ENCODE measurements at regions not wholly inside any gene's neighbourhood (a gene's known extent, or its start where the extent isn't known, plus 50 kb on each side); places are given as distances from the start of the nearest gene placed in this dataset.

DNA sequence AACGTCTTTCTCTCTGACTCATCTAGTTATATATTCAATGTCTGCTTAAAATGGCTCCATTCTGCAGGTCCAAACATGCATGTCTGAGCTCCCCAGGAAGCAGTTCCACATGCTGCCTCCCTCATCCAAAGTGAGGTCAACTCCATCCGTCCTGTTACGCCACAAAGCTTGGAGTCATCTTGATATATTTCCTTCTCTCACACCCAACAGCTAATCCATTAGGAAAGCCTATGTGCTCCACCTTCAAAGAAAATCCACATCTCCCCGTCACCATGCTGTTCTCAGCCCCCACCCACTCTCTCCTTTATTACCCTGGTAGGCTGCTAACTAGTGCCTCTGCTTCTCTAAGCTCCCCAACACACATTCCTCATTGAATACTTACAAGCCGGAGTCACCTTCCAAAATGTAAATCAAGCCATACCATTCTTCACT lies 130.2 kb upstream of the SYNDIG1 start:
- Mint-ChIP-seq H3K4me3 (no peak overlapping the region), H3K4me1 (ENCODE audit: low read depth) (no peaks in the 10 kb centered on the region), H3K36me3 (ENCODE audit: low read depth) (no peaks in the 10 kb centered on the region), H3K27ac (no peak overlapping the region), H3K27me3 (no peaks in the 10 kb centered on the region), H3K9me3 (no peaks in the 10 kb centered on the region)
- intact Hi-C loops (cut with micrococcal nuclease): no loop called here

DNA sequence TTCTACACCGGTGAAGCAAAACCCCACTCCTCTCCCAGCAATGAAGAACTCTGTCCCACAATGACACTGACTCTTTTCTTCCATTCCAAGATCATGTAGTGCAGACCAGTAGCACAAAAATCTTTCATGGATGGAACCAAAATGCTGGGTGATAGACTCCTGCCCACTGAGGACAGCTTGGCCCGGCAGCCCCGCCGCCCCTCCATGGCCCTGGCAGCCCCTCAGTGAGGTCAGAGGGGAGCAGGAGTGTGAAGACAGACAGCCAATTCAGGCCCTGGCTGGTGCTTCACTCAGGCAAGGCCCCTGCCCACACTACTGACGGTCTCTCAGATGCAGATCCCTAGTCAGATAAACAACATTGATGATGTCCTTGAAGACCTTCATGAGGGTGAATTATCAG lies 131.9 kb upstream of the SYNDIG1 start:
- Mint-ChIP-seq H3K4me1 (ENCODE audit: low read depth) (no peaks in the 10 kb centered on the region), H3K4me3 (no peak overlapping the region), H3K27me3 (no peaks in the 10 kb centered on the region), H3K36me3 (ENCODE audit: low read depth) (no peaks in the 10 kb centered on the region), H3K9me3 (no peaks in the 10 kb centered on the region), H3K27ac (no peak overlapping the region)
- intact Hi-C loops (cut with micrococcal nuclease): no loop called here

- Mint-ChIP-seq H3K27ac (no peak overlapping the region), H3K4me1 (ENCODE audit: low read depth) (no peaks in the 10 kb centered on the region), H3K27me3 (no peaks in the 10 kb centered on the region), H3K9me3 (no peaks in the 10 kb centered on the region), H3K36me3 (ENCODE audit: low read depth) (no peaks in the 10 kb centered on the region), H3K4me3 (no peak overlapping the region)
- intact Hi-C loops (cut with micrococcal nuclease): no loop called here
These were observed 132.4 kb upstream of the SYNDIG1 start for GRCh38 chr20:24337069-24337468.

- H3K4me1 Mint-ChIP-seq (ENCODE audit: low read depth): no peaks in the 10 kb centered on the region
- H3K4me3 Mint-ChIP-seq: no peak overlapping the region
- intact Hi-C loops (cut with micrococcal nuclease): no loop called here
- H3K9me3 Mint-ChIP-seq: no peaks in the 10 kb centered on the region
- no peaks in the 10 kb centered on the region for H3K27me3 Mint-ChIP-seq
- H3K36me3 Mint-ChIP-seq (ENCODE audit: low read depth): no peaks in the 10 kb centered on the region
- H3K27ac Mint-ChIP-seq: no peak overlapping the region
These were observed 134.6 kb upstream of the SYNDIG1 start for GRCh38 chr20:24334830-24335229.

- no peaks in the 10 kb centered on the region for H3K27me3 Mint-ChIP-seq
- no peak overlapping the region for H3K27ac Mint-ChIP-seq
- no peak overlapping the region for H3K4me3 Mint-ChIP-seq
- no peaks in the 10 kb centered on the region for H3K4me1 Mint-ChIP-seq (ENCODE audit: low read depth)
- intact Hi-C loops (cut with micrococcal nuclease): no loop called here
- H3K9me3 Mint-ChIP-seq: no peaks in the 10 kb centered on the region
- H3K36me3 Mint-ChIP-seq (ENCODE audit: low read depth): no peaks in the 10 kb centered on the region
These were observed 136.5 kb upstream of the SYNDIG1 start for GRCh38 chr20:24332956-24333355.

GRCh38 chr20:24331939-24332338 lies 137.5 kb upstream of the SYNDIG1 start:
- Mint-ChIP-seq H3K27ac (no peak overlapping the region), H3K4me1 (ENCODE audit: low read depth) (no peaks in the 10 kb centered on the region), H3K4me3 (no peak overlapping the region), H3K27me3 (no peaks in the 10 kb centered on the region), H3K36me3 (ENCODE audit: low read depth) (no peaks in the 10 kb centered on the region), H3K9me3 (no peaks in the 10 kb centered on the region)
- intact Hi-C loops (cut with micrococcal nuclease): no loop called here

- intact Hi-C loops (cut with micrococcal nuclease): no loop called here
- H3K27ac Mint-ChIP-seq: no peak overlapping the region
- H3K27me3 Mint-ChIP-seq: no peaks in the 10 kb centered on the region
- H3K4me3 Mint-ChIP-seq: no peak overlapping the region
- H3K4me1 Mint-ChIP-seq (ENCODE audit: low read depth): no peaks in the 10 kb centered on the region
- no peaks in the 10 kb centered on the region for H3K9me3 Mint-ChIP-seq
- no peaks in the 10 kb centered on the region for H3K36me3 Mint-ChIP-seq (ENCODE audit: low read depth)
These were observed 140.5 kb upstream of the SYNDIG1 start for GRCh38 chr20:24328901-24329300.

GRCh38 chr20:24321973-24322372 lies 147.5 kb upstream of the SYNDIG1 start:
- H3K27ac Mint-ChIP-seq: no peak overlapping the region
- peaks cover 7% of the 10 kb centered on the region for H3K4me1 Mint-ChIP-seq (ENCODE audit: low read depth)
- H3K4me3 Mint-ChIP-seq: no peak overlapping the region
- H3K27me3 Mint-ChIP-seq: no peaks in the 10 kb centered on the region
- H3K36me3 Mint-ChIP-seq (ENCODE audit: low read depth): no peaks in the 10 kb centered on the region
- no peaks in the 10 kb centered on the region for H3K9me3 Mint-ChIP-seq
- intact Hi-C loops (cut with micrococcal nuclease): no loop called here

- Mint-ChIP-seq H3K27ac (no peak overlapping the region), H3K9me3 (no peaks in the 10 kb centered on the region), H3K4me3 (no peak overlapping the region), H3K36me3 (ENCODE audit: low read depth) (no peaks in the 10 kb centered on the region), H3K4me1 (ENCODE audit: low read depth) (peaks cover 7% of the 10 kb centered on the region), H3K27me3 (no peaks in the 10 kb centered on the region)
- intact Hi-C loops (cut with micrococcal nuclease): no loop called here
These were observed 150.7 kb upstream of the SYNDIG1 start for GRCh38 chr20:24318569-24319352.

DNA sequence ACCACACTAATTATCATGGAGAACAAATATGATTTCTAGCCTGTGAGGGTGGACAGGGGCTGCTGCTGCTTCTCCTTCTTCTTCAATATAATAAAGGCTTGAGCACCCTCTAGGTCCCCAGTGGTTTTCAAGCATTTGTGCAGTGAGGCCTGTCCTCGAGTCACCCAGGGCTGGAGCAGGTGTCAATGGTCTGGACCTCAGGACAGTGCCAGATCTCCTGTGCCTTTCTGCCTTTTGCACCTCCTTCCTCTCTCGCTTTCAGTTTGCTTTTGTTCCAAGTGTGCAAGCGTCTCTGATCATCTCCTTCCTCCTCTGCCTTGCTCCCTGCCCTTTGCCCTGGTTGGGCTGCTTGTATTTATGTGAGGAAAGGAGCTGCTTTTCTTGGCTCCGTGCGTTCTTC lies 152.2 kb upstream of the SYNDIG1 start:
- no peaks in the 10 kb centered on the region for H3K27me3 Mint-ChIP-seq
- intact Hi-C loops (cut with micrococcal nuclease): no loop called here
- peaks cover 7% of the 10 kb centered on the region for H3K4me1 Mint-ChIP-seq (ENCODE audit: low read depth)

GRCh38 chr20:24316731-24317130 lies 152.7 kb upstream of the SYNDIG1 start:
- intact Hi-C loops (cut with micrococcal nuclease): no loop called here
- Mint-ChIP-seq H3K27ac (no peak overlapping the region), H3K27me3 (no peaks in the 10 kb centered on the region), H3K9me3 (no peaks in the 10 kb centered on the region), H3K4me1 (ENCODE audit: low read depth) (peaks cover 7% of the 10 kb centered on the region), H3K4me3 (no peak overlapping the region), H3K36me3 (ENCODE audit: low read depth) (no peaks in the 10 kb centered on the region)

More for the DNA sequence above, 152.2 kb upstream of the SYNDIG1 start:
- Mint-ChIP-seq H3K9me3 (no peaks in the 10 kb centered on the region), H3K27ac (no peak overlapping the region), H3K36me3 (ENCODE audit: low read depth) (no peaks in the 10 kb centered on the region), H3K4me3 (no peak overlapping the region)

GRCh38 chr20:24314053-24314452 lies 155.4 kb upstream of the SYNDIG1 start:
- H3K4me1 Mint-ChIP-seq (ENCODE audit: low read depth): peaks cover 7% of the 10 kb centered on the region
- intact Hi-C loops (cut with micrococcal nuclease): no loop called here
- H3K36me3 Mint-ChIP-seq (ENCODE audit: low read depth): no peaks in the 10 kb centered on the region
- H3K27ac Mint-ChIP-seq: no peak overlapping the region
- H3K4me3 Mint-ChIP-seq: no peak overlapping the region
- H3K27me3 Mint-ChIP-seq: no peaks in the 10 kb centered on the region
- no peaks in the 10 kb centered on the region for H3K9me3 Mint-ChIP-seq

GRCh38 chr20:24309596-24309995 lies 159.8 kb upstream of the SYNDIG1 start:
- Mint-ChIP-seq H3K9me3 (no peaks in the 10 kb centered on the region), H3K27ac (no peak overlapping the region), H3K36me3 (ENCODE audit: low read depth) (no peaks in the 10 kb centered on the region), H3K4me1 (ENCODE audit: low read depth) (no peaks in the 10 kb centered on the region), H3K4me3 (no peak overlapping the region), H3K27me3 (no peaks in the 10 kb centered on the region)
- intact Hi-C loops (cut with micrococcal nuclease): no loop called here

DNA sequence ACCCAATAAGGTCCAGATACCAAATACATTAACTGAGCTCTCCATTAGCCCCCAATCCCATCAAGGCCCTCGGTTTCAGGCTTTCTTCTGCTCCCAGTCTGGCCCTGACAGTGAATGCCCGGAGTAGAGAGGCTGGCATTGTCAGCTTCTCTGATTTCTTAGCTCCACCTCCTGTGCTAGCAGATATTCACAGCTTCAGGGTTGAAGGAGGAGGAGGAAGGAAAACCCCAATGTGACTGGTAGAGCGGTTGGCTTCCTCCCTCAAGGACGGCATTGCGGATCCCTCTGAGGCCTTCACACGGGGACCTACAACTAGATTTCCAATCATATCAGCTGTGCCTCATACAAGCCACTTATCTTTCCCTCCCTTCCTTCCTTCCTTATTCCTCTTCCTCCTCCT lies 164.1 kb upstream of the SYNDIG1 start:
- no peaks in the 10 kb centered on the region for H3K36me3 Mint-ChIP-seq (ENCODE audit: low read depth)
- H3K4me3 Mint-ChIP-seq: no peak overlapping the region
- H3K27me3 Mint-ChIP-seq: no peaks in the 10 kb centered on the region
- H3K4me1 Mint-ChIP-seq (ENCODE audit: low read depth): no peaks in the 10 kb centered on the region
- H3K27ac Mint-ChIP-seq: no peak overlapping the region
- intact Hi-C loops (cut with micrococcal nuclease): no loop called here
- H3K9me3 Mint-ChIP-seq: no peaks in the 10 kb centered on the region

DNA sequence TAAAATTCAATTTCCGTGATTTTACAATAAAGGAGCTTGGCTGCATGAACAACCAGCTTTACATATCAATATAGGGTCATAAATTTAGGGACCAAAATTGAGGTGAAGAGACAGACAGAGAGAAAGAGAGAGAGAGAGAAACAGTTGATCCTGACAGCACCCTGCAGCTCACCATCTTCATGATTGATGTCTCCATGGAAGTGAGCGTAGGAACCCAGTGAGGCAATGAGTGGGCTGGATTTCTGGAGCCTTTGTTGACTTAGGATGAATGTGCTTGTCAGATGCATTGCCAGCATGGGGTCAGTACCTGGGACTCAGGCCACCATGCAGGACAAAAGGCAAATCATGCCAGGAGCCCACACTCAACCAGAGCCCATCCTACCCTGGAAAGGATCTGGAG lies 165.1 kb upstream of the SYNDIG1 start:
- Mint-ChIP-seq H3K27ac (no peak overlapping the region), H3K9me3 (no peaks in the 10 kb centered on the region), H3K36me3 (ENCODE audit: low read depth) (no peaks in the 10 kb centered on the region), H3K27me3 (no peaks in the 10 kb centered on the region), H3K4me1 (ENCODE audit: low read depth) (no peaks in the 10 kb centered on the region), H3K4me3 (no peak overlapping the region)
- intact Hi-C loops (cut with micrococcal nuclease): no loop called here
